HEK293 (cell line): ENCODE measurements at regions not wholly inside any gene's neighbourhood (a gene's known extent, or its start where the extent isn't known, plus 50 kb on each side); places are given as distances from the start of the nearest gene placed in this dataset.

Experiments
- CTCF ChIA-PET: fragments of 350-600 bp; formaldehyde crosslinking; extraction: SDS; loops from one replicate; lab custom pipeline; 2021; ENCODE audit warnings: antibody characterized with exemption; lab: Yijun Ruan, JAX
- POLR2A ChIA-PET: fragments of 300-600 bp; formaldehyde crosslinking; extraction: SDS; loops from one replicate; lab custom pipeline; 2020; ENCODE audit warnings: antibody characterized with exemption, inconsistent platforms; lab: Yijun Ruan, JAX
- H3K27ac ChIP-seq: fragments of 200-500 bp; sonication (Bioruptor generic); 2 replicates; pipeline ENCODE4 v1.5.1; 2014; ENCODE audit warnings: low read depth, low read length, control low read depth, inconsistent platforms; ENCODE audit errors: extremely low read depth
- H3K36me3 ChIP-seq, 2 experiments: fragments of 200-500 bp in 1 of 2; sonication (Bioruptor generic) in 1 of 2; 1 replicate in 1 of 2; 2 replicates in 1 of 2; pipeline ENCODE4 v1.5.1; 2014 to 2017; ENCODE audit warnings: inconsistent platforms in 2 of 2, low read length in 2 of 2; ENCODE audit not compliant: control insufficient read depth in 2 of 2, insufficient read depth in 1 of 2
- H3K4me1 ChIP-seq: fragments of 200-500 bp; sonication (Bioruptor generic); 2 replicates; pipeline ENCODE4 v1.5.1; 2014; ENCODE audit warnings: mild to moderate bottlenecking, low read length, inconsistent platforms; ENCODE audit not compliant: control insufficient read depth, insufficient read depth
- H3K4me3 ChIP-seq: 2 replicates; pipeline ENCODE4 v1.5.1; 2011; ENCODE audit warnings: low read depth, mild to moderate bottlenecking, control low read depth, low read length, moderate library complexity
- H3K9me3 ChIP-seq: fragments of 200-500 bp; sonication (Bioruptor generic); 2 replicates; pipeline ENCODE4 v1.5.1; 2014; ENCODE audit warnings: low read depth, low read length, inconsistent platforms; ENCODE audit not compliant: control insufficient read depth, insufficient read depth
- FEZF1 ChIP-seq: fragments of 450-650 bp; formaldehyde crosslinking; IDR thresholded peaks from 2 replicates; pipeline ENCODE4 v1.5.1; 2016; ENCODE audit warnings: missing biosample characterization, missing genetic modification characterization
- GLIS1 ChIP-seq: fragments of 450-650 bp; formaldehyde crosslinking; IDR thresholded peaks from 2 replicates; pipeline ENCODE4 v1.5.1; 2016; ENCODE audit warnings: missing biosample characterization, missing genetic modification characterization
- HOXA7 ChIP-seq: sonication (generic); formaldehyde crosslinking; IDR thresholded peaks from 2 replicates; pipeline ENCODE4 v1.8.1; 2022; ENCODE audit warnings: missing genetic modification reagents, borderline replicate concordance
- PATZ1 ChIP-seq: fragments of 450-650 bp; formaldehyde crosslinking; IDR thresholded peaks from 2 replicates; pipeline ENCODE4 v1.5.1; 2016; ENCODE audit warnings: missing biosample characterization, missing genetic modification characterization
- REPIN1 ChIP-seq: fragments of 450-650 bp; formaldehyde crosslinking; IDR thresholded peaks from 2 replicates; pipeline ENCODE4 v1.5.1; 2017; ENCODE audit warnings: missing biosample characterization, missing genetic modification characterization, low read depth
- ZBTB48 ChIP-seq: fragments of 450-650 bp; formaldehyde crosslinking; IDR thresholded peaks from 2 replicates; pipeline ENCODE4 v1.5.1; 2016; ENCODE audit warnings: missing biosample characterization, missing genetic modification characterization
- ZNF114 ChIP-seq: fragments of 450-650 bp; formaldehyde crosslinking; IDR thresholded peaks from 2 replicates; pipeline ENCODE4 v1.5.0; 2017; ENCODE audit warnings: missing biosample characterization, missing genetic modification characterization
- ZNF132 ChIP-seq: fragments of 450-650 bp; formaldehyde crosslinking; IDR thresholded peaks from 2 replicates; pipeline ENCODE4 v1.5.1; 2017; ENCODE audit warnings: missing biosample characterization, missing genetic modification characterization, borderline replicate concordance
- ZNF174 ChIP-seq: fragments of 450-650 bp; formaldehyde crosslinking; IDR thresholded peaks from 2 replicates; pipeline ENCODE4 v1.5.0; 2017; ENCODE audit warnings: missing biosample characterization, mild to moderate bottlenecking, missing genetic modification characterization
- ZNF37A ChIP-seq: fragments of 450-650 bp; IDR thresholded peaks from 2 replicates; pipeline ENCODE4 v1.5.1; 2018; ENCODE audit warnings: missing biosample characterization, missing genetic modification characterization
- ZNF449 ChIP-seq: fragments of 450-650 bp; formaldehyde crosslinking; IDR thresholded peaks from 2 replicates; pipeline ENCODE4 v1.5.1; 2017; ENCODE audit warnings: missing biosample characterization, mild to moderate bottlenecking, missing genetic modification characterization, moderate library complexity
- ZNF48 ChIP-seq: fragments of 450-650 bp; formaldehyde crosslinking; IDR thresholded peaks from 2 replicates; pipeline ENCODE4 v1.5.1; 2016; ENCODE audit warnings: missing biosample characterization, missing genetic modification characterization
- ZNF488 ChIP-seq: fragments of 450-650 bp; formaldehyde crosslinking; IDR thresholded peaks from 2 replicates; pipeline ENCODE4 v1.5.1; 2016; ENCODE audit warnings: missing biosample characterization, missing genetic modification characterization
- ZNF544 ChIP-seq: fragments of 450-650 bp; formaldehyde crosslinking; IDR thresholded peaks from 2 replicates; pipeline ENCODE4 v1.5.0; 2017; ENCODE audit warnings: missing biosample characterization, missing genetic modification characterization
- ZNF549 ChIP-seq: fragments of 450-650 bp; IDR thresholded peaks from 2 replicates; pipeline ENCODE4 v1.5.1; 2018; ENCODE audit warnings: missing biosample characterization, missing genetic modification characterization, mild to moderate bottlenecking, inconsistent platforms, moderate library complexity
- ZNF777 ChIP-seq: fragments of 450-650 bp; formaldehyde crosslinking; IDR thresholded peaks from 2 replicates; pipeline ENCODE4 v1.5.1; 2017; ENCODE audit warnings: missing biosample characterization, missing genetic modification characterization, borderline replicate concordance
- ZNF792 ChIP-seq: fragments of 450-650 bp; formaldehyde crosslinking; IDR thresholded peaks from 2 replicates; pipeline ENCODE4 v1.5.1; 2016; ENCODE audit warnings: missing biosample characterization, missing genetic modification characterization
- ZNF837 ChIP-seq: fragments of 450-650 bp; formaldehyde crosslinking; IDR thresholded peaks from 2 replicates; pipeline ENCODE4 v1.5.1; 2016; ENCODE audit warnings: missing biosample characterization, missing genetic modification characterization

GRCh38 chr3:117622171-117622841 lies 912.7 kb downstream of the TUSC7 start:
- Histone ChIP-seq H3K4me1 (peaks cover 3% of the 10 kb centered on the region; the same call in 1 of the 2 replicates), H3K27ac (no peak overlapping the region), H3K9me3 (no peaks in the 10 kb centered on the region), H3K4me3 (no peak overlapping the region), H3K36me3 (no peaks in the 10 kb centered on the region)
- TF ChIP-seq ZNF544 (no peak), ZNF48 (tag by site-specific recombination) (no peak), PATZ1 (tag by site-specific recombination) (no peak), ZNF837 (tag by site-specific recombination) (no peak), ZNF174 (no peak)
- POLR2A ChIA-PET, result no interaction called here
- CTCF ChIA-PET, result no interaction called here

- H3K4me3 ChIP-seq, result no peak overlapping the region
- CTCF ChIA-PET, result no interaction called here
- H3K27ac ChIP-seq, result no peak overlapping the region
- POLR2A ChIA-PET, result no interaction called here
- peaks cover 3% of the 10 kb centered on the region; the same call in 1 of the 2 replicates for H3K4me1 ChIP-seq
- no peaks in the 10 kb centered on the region for H3K9me3 ChIP-seq
- TF ChIP-seq ZNF132 (tag by site-specific recombination), result no peak
- no peaks in the 10 kb centered on the region for H3K36me3 ChIP-seq
These were observed 914.8 kb downstream of the TUSC7 start for GRCh38 chr3:117624424-117624823.

- CTCF ChIA-PET, result interaction anchor here (0.5 to 0.6 kb wide), 3 partner anchors 1011 to 1849 kb away, joined by 3 to 4 read pairs (median 3); no protein-coding TSS in a partner anchor
These were observed 915.6 kb downstream of the TUSC7 start for GRCh38 chr3:117625174-117625573.

GRCh38 chr3:117626577-117626976 lies 917.0 kb downstream of the TUSC7 start:
- H3K9me3 ChIP-seq, result no peaks in the 10 kb centered on the region
- POLR2A ChIA-PET, result no interaction called here
- CTCF ChIA-PET, result no interaction called here

More at GRCh38 chr3:117625174-117625573, 915.6 kb downstream of the TUSC7 start:
- POLR2A ChIA-PET, result no interaction called here
- Histone ChIP-seq H3K4me3 (no peak overlapping the region), H3K9me3 (no peaks in the 10 kb centered on the region), H3K36me3 (no peaks in the 10 kb centered on the region), H3K27ac (no peak overlapping the region), H3K4me1 (peaks cover 3% of the 10 kb centered on the region; the same call in 1 of the 2 replicates)
- no peak for TF ChIP-seq ZNF549 (tag by site-specific recombination)
- no peak for TF ChIP-seq ZNF449 (tag by site-specific recombination)
- TF ChIP-seq ZNF37A (tag by site-specific recombination), result no peak
- no peak for TF ChIP-seq HOXA7
- no peak for TF ChIP-seq FEZF1 (tag by site-specific recombination)
- TF ChIP-seq ZNF777 (tag by site-specific recombination), result no peak
- no peak for TF ChIP-seq ZNF792
- TF ChIP-seq ZNF114 (tag by site-specific recombination), result no peak
- no peak for TF ChIP-seq REPIN1 (tag by site-specific recombination)
- TF ChIP-seq ZBTB48 (tag by site-specific recombination), result no peak

More at GRCh38 chr3:117626577-117626976, 917.0 kb downstream of the TUSC7 start:
- no peaks in the 10 kb centered on the region for H3K36me3 ChIP-seq
- no peak overlapping the region for H3K27ac ChIP-seq
- TF ChIP-seq ZNF488 (no peak), GLIS1 (tag by site-specific recombination) (peak; percentile 25; the same call in 1 of the 2 replicates)
- TF ChIP-seq, all 188 proteins: peak for 1
- peaks cover 3% of the 10 kb centered on the region; the same call in 1 of the 2 replicates for H3K4me1 ChIP-seq
- no peak overlapping the region for H3K4me3 ChIP-seq
